ENCODE measurements at regions not wholly inside any gene's neighbourhood (a gene's known extent, or its start where the extent isn't known, plus 50 kb on each side); places are given as distances from the start of the nearest gene placed in this dataset.

DNA sequence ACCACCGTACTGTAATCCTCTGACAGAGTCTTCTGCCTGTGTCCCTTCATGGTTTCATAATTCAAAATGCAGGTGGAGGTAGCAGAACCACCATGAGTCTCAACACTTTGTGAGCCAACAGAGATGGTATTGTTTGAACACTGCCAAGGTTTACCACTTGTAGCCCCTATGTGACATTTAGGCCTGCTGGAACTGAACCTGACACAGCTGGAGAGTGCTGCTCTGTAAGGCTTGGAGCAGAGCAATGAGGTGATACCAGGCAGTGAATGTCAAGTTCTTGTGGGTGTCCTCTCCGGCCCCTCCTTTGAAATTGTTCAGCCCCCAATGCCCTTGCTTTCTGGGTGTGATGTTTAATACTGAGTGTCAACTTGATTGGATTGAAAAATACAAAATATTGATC lies 1042.9 kb downstream of the ARAP2 start:
- TF ChIP-seq POLR2AphosphoS5 (IDR thresholded peaks at IDR 0.05), result no peak
- TF ChIP-seq, protein P1, sequence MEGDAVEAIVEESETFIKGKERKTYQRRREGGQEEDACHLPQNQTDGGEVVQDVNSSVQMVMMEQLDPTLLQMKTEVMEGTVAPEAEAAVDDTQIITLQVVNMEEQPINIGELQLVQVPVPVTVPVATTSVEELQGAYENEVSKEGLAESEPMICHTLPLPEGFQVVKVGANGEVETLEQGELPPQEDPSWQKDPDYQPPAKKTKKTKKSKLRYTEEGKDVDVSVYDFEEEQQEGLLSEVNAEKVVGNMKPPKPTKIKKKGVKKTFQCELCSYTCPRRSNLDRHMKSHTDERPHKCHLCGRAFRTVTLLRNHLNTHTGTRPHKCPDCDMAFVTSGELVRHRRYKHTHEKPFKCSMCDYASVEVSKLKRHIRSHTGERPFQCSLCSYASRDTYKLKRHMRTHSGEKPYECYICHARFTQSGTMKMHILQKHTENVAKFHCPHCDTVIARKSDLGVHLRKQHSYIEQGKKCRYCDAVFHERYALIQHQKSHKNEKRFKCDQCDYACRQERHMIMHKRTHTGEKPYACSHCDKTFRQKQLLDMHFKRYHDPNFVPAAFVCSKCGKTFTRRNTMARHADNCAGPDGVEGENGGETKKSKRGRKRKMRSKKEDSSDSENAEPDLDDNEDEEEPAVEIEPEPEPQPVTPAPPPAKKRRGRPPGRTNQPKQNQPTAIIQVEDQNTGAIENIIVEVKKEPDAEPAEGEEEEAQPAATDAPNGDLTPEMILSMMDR (IDR thresholded peaks at IDR 0.05), result no peak
- TF ChIP-seq POLR2A (IDR thresholded peaks at IDR 0.05), result no peak

DNA sequence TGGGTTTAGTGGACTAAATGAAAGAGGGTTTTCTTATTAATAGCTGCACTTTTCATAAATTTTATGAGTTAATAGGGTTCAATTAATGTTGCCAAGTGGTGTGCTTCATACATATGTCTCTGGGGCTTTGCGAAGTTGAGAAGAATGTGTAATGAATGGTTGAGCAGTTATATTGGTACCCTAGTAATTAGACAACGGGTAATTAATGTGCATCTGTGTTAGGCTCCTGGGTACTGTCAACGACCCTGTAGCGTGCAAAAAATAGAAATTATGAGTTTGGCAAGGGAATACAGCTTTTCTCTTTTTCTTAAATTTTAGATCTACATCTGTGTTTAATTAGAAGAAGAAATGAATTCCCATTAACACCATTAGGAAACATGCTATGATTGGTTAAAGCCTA lies 1027.7 kb downstream of the ARAP2 start:
- WGBS, result 82% methylated on average over 4 of the region's 4 CpGs
- H3K4me1 ChIP-seq (replicated peaks), result no peaks in the 10 kb centered on the region
- no peak overlapping the region for H3K4me3 ChIP-seq
- no peaks in the 10 kb centered on the region for H3K36me3 ChIP-seq
- DNase-seq (ENCODE audit: low spot score), result no peak
- no peaks in the 10 kb centered on the region for H3K27me3 ChIP-seq (replicated peaks; ENCODE audit: insufficient read depth)
- TF ChIP-seq POLR2AphosphoS5 (IDR thresholded peaks at IDR 0.05), result no peak
- TF ChIP-seq, protein P1 (IDR thresholded peaks at IDR 0.05), result no peak
- TF ChIP-seq POLR2A (IDR thresholded peaks at IDR 0.05), result no peak
- H3K27ac ChIP-seq, result no peak overlapping the region
- no peaks in the 10 kb centered on the region for H3K9me3 ChIP-seq
- intact Hi-C loops (cut with DNase I), result no loop called here

More for the DNA sequence above, 1042.9 kb downstream of the ARAP2 start:
- intact Hi-C loops (cut with DNase I), result no loop called here
- no peak overlapping the region for H3K4me3 ChIP-seq
- DNase-seq (ENCODE audit: low spot score), result no peak
- H3K27ac ChIP-seq, result no peak overlapping the region
- no peaks in the 10 kb centered on the region for H3K4me1 ChIP-seq (replicated peaks)
- H3K9me3 ChIP-seq, result no peaks in the 10 kb centered on the region
- H3K36me3 ChIP-seq, result no peaks in the 10 kb centered on the region
- H3K27me3 ChIP-seq (replicated peaks; ENCODE audit: insufficient read depth), result no peaks in the 10 kb centered on the region
- WGBS, result 82% methylated on average over 2 of the region's 2 CpGs

DNA sequence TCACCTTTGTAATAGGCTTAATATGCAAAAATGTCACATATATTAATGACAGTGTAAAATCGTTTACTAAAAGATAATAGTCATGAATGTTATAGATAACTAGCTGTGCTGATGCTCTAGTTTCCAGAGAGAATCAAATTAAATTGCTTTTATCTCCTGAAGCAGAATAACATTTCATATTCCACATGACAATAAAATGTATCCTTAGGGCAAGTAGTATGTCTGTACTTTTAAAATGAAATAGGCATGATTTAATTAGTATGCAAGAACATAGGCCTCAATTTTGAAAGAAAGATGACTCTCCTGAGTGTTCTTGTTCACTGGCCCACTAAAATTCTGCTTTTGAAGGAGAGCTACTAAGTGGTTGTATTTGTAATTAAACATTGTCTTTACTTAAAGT lies 1027.0 kb downstream of the ARAP2 start:
- intact Hi-C loops (cut with DNase I), result no loop called here
- Histone ChIP-seq H3K27ac (no peak overlapping the region), H3K4me1 (replicated peaks) (no peaks in the 10 kb centered on the region), H3K4me3 (no peak overlapping the region), H3K27me3 (replicated peaks; ENCODE audit: insufficient read depth) (no peaks in the 10 kb centered on the region), H3K36me3 (no peaks in the 10 kb centered on the region), H3K9me3 (no peaks in the 10 kb centered on the region)
- DNase-seq (ENCODE audit: low spot score), result no peak
- 60% methylated on average over 1 of the region's 1 CpG for WGBS
- TF ChIP-seq POLR2A (IDR thresholded peaks at IDR 0.05) (no peak), POLR2AphosphoS5 (IDR thresholded peaks at IDR 0.05) (no peak)
- TF ChIP-seq, protein P1 (IDR thresholded peaks at IDR 0.05), result no peak

DNA sequence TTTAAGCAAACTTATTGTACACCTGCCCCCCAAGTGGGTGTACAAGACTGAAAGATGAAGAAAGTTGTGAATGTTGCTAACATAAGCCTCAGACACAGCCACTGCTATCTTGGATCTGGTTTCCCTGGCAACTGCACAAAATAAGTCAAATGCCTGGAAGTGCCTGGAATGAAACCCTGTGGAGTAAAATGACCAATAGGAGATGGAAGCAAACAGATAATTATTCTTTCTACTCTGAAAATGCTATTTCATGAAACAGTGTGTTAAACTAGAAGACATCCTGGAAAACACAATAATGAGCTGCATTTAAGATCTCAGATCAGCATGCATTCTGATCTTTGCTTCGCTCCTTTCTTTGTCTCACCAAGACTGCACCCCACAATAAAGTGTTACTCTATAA lies 1016.0 kb downstream of the ARAP2 start:
- 87% methylated on average over 1 of the region's 1 CpG for WGBS
- no peak for DNase-seq (ENCODE audit: low spot score)
- Histone ChIP-seq H3K36me3 (no peaks in the 10 kb centered on the region), H3K4me1 (replicated peaks) (no peaks in the 10 kb centered on the region), H3K9me3 (no peaks in the 10 kb centered on the region), H3K27me3 (replicated peaks; ENCODE audit: insufficient read depth) (no peaks in the 10 kb centered on the region), H3K27ac (no peak overlapping the region), H3K4me3 (no peak overlapping the region)
- intact Hi-C loops (cut with DNase I), result no loop called here
- no peak for TF ChIP-seq POLR2A (IDR thresholded peaks at IDR 0.05)
- TF ChIP-seq, protein P1 (IDR thresholded peaks at IDR 0.05), result no peak
- TF ChIP-seq POLR2AphosphoS5 (IDR thresholded peaks at IDR 0.05), result no peak

DNA sequence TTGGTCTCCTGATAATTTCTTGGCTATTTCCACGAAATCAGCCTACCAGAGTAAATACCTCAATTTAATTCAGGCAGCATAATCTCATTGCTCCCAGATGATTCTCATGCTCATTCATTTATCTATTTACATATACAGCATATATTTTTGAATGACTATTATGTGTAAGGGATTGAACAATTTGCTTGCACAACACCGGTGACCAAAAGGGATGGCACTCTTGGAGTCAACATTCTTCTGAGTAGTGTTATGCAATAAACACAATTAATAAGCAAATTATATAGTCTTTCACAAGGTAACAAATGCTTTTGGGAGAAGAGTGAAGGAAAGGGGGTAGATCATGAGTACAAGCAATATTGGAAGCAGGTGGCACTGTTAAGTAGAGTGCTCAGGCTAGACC lies 1015.3 kb downstream of the ARAP2 start:
- intact Hi-C loops (cut with DNase I), result no loop called here
- DNase-seq (ENCODE audit: low spot score), result no peak
- 75% methylated on average over 2 of the region's 2 CpGs for WGBS
- no peak for TF ChIP-seq POLR2AphosphoS5 (IDR thresholded peaks at IDR 0.05)
- TF ChIP-seq, protein P1 (IDR thresholded peaks at IDR 0.05), result no peak
- no peak for TF ChIP-seq POLR2A (IDR thresholded peaks at IDR 0.05)
- Histone ChIP-seq H3K9me3 (no peaks in the 10 kb centered on the region), H3K27ac (no peak overlapping the region), H3K36me3 (no peaks in the 10 kb centered on the region), H3K27me3 (replicated peaks; ENCODE audit: insufficient read depth) (no peaks in the 10 kb centered on the region), H3K4me3 (no peak overlapping the region), H3K4me1 (replicated peaks) (no peaks in the 10 kb centered on the region)
